NCI-H1105 treated with DMSO at 0.1 percent for 48 hours (cell line): ENCODE measurements at regions not wholly inside any gene's neighbourhood (a gene's known extent, or its start where the extent isn't known, plus 50 kb on each side); places are given as distances from the start of the nearest gene placed in this dataset.
A peak's percentile ranks its signal among the peaks of the same experiment; 100 is the strongest.

Source experiments
- DNase-seq: peaks from one replicate; lab custom pipeline; 2025; lab: John Stamatoyannopoulos, UW

DNA sequence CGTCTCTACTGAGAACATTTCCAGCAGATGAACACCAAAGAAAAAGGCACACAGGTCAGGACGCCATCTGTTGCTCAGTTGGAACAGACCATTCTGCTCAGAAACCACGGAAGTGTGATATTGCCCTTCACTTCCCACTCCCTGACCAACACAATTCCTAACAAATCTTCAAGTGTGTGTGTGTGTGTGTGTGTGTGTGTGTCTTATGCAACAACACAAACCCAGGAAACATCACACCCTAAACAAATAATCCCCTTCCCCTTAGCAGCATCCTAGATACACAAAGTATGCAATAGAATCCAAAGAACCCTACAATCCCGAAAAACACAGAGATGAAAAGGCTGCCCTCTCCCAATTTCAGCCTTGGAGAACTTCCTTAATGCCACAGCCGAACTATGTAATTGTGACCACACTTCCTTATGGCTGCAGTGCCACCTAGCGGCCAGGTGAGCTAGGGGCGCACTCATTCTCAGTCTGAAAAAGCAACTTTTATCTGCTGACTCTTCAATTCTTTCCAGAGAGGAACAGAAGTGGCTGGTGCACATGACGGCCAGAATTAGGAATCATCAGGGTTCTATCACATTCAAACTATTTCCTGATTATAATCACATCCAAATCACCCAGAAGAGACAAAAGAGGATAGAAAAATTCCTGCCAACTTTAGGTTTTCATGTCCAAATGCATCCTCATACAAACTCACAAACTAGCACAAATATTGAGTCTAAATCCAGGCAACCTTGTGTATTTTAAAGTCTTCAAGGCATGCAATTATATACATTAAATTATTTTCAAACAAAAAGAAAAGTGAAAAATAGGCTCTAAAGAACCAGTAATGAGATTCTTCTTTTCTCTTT is 164.9 kb downstream of the DHX15 start:
- peak; percentile 34 for DNase-seq

DNA sequence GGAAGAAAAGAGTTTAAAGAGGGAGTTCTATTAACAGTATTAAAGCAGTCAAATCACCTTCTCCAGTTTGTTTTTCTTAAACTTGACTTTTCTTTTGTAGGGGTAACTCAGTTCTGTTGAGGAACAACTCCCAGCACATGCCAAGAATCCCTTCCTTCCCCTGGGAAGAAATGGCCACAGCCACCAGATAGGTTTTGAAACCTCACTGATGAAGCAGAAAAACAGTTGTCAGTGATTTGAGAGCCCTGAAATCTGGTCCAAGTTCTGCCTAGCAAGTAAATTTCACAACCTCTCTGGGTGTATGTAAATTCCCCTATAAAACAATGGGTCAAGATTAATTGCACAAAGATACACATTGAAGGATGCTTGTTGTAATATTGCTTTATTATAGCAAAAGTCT is 167.1 kb downstream of the DHX15 start:
- DNase-seq, result no peak

DNA sequence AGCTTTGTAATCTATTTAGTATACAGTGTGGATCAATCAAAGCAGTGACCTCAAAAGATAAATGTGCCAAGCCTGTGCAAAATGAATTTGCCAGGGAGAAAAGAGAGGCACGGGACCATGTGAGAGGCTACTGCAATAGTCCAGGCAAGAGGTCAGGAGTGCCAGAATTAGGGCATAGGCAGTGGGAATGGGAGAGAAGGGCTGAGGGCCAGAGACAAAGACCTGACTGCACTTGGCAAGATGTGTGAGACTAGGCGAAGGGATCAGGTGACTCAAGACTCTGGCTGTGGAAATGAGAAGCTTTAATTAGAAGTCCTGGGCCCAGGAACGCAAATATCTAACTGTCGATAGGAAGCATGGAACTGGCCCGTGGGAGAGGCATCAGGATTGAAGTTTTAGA is 168.1 kb downstream of the DHX15 start:
- no peak for DNase-seq

DNA sequence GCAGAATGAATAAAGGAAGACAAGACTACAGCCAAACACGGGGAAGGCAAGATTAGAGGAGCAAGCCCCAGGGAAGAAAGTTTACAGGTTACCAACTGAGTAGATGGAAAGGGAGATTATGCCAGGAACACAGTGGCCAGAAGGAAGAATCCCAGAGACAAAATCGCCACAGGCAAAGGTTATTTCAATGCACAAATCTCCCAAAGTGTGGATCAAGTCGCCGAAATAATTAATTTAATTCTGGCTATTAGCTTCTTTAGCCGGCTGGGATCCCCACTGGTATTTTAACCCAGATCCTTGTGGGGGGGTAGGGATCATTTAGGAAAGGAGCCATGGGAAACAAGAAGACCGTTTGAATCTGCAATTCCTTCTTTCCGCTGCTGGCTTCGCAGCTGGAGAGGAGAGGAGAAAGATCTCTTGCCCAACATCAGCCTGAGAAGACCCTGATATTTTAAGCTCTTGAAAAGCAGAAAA is 171.0 kb downstream of the DHX15 start:
- no peak for DNase-seq

DNA sequence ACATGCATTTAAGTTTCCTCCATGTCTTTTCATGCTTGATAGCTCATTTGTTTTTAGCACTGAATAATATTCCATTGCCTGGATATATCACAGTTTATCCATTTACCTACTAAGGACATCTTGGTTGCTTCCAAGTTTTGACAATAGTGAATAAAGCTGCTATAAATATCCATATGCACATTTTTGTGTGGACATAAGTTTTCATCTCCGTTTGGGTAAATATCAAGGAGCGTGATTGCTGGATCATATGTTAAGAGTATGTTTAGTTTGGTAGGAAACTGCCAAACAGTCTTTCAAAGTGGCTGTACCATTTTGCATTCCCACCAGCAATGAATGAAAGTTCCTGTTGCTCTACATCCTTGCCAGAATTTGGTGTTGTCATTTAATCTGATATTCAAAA is 172.5 kb downstream of the DHX15 start:
- no peak for DNase-seq

DNA sequence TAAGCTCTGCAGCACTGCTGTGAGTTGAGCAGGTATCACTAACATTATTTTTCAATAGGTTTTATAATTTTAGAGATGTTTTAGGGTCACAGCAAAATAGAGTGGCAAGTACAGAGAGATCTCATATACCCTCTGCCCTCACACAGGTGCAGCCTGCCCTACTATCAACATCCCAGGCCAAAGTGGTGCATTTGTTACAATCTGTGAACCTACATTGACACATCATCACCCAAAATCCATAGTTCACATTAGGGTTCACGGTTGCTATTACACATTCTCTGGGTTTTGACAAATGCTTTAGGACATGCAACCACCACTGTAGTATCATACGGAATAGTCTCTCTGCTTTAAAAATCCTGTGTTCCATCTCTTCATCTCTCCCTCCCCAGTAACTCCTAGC is 173.1 kb downstream of the DHX15 start:
- no peak for DNase-seq

DNA sequence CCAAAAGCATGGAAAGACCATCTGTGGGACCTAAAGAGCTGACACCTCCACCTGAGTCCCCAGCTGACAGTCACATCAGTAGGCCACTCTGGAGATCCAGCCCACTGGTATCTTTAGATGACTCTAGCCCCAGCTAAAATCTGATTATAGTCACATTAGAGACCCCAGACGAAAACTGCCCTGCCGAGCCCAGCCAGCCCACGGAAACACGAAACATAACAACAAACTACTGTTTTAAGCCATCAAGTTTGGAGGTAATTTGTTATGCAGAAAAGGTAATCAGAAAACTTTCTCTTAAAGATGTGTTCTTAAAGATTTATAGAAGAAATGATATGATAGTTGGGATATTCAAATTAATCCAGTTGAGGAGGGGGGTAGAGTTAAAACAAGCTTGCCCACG is 175.7 kb downstream of the DHX15 start:
- no peak for DNase-seq

DNA sequence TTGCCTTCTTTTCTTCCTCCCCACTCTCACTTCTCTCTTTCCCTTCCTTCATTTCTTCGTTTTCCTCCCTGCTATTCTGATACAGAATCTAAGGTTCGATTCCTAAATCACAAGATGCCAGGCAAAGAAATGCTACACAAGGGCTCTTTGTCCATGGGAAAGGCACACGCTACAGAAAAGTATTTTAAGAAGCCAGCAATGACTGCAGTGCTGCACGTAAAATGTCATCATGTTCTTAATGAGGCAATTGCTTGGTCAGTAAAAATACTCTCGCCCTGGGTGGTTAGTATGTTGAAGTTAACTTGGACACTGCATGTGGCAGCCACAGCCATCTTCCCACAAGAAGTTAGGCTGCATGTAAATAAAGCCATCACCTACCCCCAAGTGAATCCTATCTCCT is 178.4 kb downstream of the DHX15 start:
- no peak for DNase-seq

DNA sequence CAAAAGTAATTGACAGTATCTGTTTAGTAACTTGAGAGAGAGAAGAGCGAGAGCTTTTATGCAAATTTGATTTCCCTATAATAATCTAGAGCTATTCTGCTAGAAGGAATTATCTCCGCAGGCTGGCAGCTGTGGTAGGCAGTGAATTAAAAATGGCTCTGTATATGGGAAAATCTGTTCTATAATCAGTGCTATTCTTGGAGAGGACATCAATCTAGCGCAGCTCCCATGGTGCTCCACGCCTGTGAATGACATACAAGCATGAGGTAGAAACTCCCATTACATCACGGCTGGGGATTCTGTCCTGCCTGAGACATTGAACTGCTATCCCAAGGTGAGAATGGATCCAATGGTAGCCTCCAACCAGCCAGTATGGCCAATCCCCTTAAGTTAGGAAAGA is 179.0 kb downstream of the DHX15 start:
- no peak for DNase-seq

DNA sequence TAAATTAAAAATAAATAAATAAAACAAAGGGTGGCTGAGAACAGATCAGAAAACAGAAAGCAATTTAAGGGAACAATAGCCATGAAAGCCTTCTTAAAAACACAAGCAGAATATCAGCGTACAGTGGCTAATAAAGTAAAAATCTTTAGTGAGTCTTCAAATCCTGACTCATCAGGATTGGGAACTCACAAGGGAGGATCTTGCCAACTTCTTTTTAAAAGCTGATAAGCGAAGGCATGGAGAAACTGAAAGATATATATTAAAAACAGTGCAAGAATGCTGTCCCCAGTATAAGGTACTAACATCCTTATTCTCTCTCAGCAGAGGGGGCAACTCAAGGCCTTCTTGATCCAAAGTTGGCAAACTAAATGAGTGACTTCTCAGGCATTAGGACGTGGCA is 180.1 kb downstream of the DHX15 start:
- DNase-seq, result no peak

DNA sequence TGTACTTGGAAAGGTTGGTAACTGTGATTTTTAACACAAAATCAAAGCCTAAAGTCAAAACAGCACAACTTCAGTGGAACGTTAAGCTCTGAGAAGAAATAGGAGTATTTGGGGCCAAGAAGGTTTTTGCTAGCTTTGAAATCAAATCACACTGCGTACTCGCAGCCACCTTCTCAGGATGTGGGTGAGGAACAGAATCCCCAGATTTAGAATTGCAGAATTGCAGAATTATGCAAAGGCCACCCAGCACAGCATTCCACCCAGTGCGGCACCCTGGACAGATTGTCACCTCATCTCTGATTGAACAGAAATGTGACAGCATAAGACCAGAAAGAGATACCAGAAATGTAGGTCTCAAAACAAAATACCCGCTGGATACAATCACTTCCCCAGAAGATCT is 181.1 kb downstream of the DHX15 start:
- DNase-seq, result no peak

DNA sequence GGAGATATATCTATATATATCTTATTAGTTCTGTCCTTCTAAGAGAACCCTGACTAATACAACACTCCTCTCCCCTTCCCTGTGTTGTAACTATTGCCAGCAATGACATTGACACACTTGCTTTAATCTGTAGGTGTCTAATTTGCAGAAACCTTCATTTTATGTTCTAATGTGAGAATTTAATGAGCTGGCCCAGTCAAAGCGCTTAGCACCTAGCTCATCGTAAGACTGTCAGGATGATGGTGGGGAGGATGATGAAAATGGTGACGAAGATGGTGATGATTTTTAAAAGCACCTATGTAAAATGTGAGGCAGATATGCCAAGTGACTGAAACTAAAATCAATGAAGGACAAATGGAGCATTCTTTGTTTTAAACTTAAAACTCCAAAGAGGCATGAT is 183.8 kb downstream of the DHX15 start:
- DNase-seq, result no peak

DNA sequence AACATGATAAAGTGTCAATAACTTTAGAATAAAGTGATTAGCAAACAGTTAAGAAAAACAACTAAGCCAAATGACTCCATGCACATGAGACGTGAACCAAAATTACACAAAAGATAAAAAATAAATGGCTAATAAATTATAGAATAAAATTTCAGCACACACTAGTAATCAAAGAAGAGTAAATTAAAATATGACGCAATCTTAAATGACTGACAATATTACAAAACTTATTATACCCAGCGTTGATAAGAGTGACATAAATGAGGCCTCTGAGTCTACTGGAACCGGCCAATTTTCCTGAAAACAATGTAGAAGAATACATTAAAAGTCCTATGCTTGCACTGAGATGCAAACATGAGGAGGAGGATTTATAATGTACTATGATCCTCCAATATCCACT is 187.4 kb downstream of the DHX15 start:
- DNase-seq, result no peak

DNA sequence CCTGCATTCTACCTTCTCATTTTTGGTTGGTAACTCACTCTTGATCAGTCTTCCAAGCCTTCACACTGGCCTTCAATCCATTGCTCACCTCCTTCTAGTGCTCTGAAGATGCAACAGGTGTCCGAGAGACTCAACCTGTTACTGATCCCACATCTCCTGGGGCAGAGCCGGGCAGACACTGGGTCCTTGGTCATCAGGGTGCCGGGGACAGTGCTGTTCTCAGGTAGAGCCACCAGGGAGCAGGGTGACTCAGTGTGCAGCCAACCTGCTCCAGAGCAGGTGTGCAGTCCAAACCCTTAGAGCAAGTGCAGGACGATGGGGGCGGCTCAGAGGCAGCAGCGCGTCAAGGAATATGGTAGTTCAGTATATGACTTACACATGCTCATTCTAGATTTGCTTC is 188.4 kb downstream of the DHX15 start:
- no peak for DNase-seq

DNA sequence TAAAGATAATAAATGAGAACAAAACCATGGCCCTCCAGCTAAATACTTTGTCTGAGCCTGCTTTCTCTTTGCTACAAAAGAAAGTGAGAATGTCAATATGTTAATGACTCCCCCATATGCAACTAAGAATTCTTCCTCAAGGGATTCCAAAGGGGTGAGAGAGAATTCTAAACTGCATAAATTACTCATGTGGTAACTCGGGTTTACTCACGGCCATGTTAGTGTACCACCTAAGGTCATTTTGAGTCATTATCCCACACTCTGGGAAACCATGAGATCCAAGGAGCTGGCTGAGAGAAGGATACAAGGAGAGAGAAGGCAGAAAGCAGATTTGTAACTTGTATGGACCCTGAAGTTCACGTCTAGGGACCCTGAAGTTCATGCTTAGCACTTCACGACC is 190.3 kb downstream of the DHX15 start:
- DNase-seq, result no peak

DNA sequence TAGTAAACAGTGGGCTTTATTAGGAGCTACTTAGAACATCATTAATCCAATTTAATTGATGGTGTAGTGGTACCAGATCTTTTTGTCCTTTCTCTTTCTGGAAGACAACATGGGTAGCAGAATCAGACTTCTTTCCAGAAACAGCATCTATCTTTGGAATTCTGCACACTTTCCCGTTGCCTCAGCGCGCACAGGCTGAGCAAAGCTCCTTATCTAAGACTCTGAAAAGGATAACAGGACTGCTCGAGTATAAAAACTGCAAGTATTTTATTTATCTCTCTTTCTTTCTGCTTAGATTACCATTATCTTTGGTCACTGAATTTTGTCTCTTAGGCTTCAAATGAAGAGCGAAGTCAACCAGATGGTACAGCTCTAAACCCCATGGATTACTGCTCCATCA is 191.7 kb downstream of the DHX15 start:
- DNase-seq, result no peak

DNA sequence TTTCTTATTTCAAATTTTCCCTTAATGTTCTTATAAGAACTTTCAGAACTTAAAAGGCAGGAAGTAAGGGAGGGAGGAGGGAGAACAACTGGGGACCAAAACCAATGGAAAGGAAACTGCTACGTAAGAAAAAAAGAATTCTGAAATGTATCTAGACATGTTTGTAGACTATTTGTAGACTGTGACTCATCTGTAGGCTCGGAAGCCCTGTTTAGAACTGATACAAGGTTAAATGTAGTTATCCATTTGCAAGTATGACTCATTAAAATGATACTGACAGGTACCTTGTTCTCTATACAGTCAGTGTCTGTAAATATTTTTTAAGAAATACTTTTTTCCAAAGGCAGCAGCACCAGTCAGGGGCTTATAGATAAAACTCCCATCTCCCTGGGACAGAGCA is 202.0 kb downstream of the DHX15 start:
- DNase-seq, result no peak

DNA sequence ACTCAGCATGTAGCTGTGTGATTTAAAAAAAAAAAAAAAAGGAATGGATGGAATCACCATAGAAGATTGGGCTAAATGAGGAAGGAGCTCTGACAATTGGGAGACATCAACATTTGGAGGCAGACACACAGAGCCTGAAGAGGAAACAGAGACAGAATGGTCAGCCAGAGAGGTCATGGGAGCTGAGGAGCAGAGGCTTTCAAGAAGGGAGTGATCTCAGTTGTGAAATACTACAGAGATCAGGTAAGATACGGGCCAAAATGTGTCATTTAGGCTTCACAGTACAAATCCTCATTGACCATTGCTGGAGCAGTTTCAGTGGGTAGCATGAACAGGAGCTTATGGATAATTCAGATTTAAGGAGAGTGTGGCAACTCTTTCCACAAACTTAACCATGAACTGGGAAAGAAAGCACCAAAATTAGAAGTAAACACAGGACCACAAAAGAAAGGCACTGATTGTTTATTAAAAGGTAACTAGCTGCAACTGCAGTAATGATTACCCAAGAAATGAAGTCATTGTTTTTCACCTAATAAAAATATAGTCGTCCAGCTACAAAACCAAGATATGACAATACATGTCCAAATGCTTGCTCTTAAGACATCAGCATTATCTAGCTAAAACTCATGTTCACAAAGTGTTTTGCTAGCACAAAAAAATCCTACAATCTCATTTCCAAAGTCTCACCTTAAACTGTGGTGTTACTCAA is 203.2 kb downstream of the DHX15 start:
- no peak for DNase-seq

DNA sequence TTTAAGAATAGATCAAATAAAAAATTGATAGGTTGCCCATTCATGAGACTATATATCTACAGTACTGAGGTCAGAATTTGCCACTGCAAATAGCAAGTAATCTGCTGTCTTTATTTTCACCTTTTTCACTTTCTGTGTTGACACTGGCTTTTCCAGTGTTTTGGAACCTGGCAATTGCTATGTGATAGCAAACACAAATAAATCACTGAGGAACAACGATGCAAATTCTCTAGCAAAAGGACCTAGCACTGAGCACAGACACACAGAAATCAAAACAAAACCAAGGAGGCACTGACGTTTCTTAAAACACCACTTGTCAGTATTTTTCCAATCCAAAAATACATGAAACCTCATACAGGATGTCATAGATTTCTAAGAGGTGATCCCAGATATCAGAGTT is 210.7 kb downstream of the DHX15 start:
- DNase-seq, result no peak

DNA sequence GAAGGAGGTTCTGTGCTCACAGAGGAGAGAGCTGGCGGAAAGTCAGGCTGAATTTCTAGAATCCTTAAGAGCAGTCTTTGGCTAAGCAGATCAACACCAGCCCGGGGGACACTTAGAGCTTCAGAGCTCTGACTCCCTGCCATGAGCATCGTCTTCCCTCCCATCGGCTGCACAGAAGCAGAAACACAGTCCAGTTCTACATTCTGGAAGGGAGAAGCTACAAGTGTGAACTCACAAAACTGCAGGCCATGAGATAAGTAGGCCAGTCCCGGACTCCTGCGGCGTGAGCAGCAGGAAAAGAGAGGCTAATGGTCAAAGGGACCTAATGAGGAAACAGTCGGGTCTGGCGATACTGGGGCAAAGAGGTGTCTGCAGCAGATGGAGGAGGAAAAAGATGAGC is 211.5 kb downstream of the DHX15 start:
- no peak for DNase-seq

DNA sequence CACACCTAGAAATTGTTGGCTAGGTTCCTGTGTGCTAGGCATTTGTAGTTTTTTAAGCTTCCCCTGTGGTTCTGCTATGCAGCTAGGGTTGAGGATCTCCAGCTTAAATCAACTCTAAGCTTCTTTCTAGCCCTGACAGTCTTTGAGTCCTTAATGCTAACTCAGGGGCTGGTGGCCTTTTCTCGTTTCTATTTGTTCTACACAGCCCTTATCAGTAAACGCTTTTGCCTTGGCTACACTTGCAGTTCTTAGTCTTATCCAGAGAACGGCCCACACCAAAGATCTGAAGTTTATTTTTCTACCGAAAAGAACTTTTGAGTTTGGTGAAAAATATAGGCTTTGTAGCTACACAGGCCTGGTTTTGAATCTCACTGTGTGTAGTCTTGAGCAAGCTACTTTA is 212.0 kb downstream of the DHX15 start:
- no peak for DNase-seq

DNA sequence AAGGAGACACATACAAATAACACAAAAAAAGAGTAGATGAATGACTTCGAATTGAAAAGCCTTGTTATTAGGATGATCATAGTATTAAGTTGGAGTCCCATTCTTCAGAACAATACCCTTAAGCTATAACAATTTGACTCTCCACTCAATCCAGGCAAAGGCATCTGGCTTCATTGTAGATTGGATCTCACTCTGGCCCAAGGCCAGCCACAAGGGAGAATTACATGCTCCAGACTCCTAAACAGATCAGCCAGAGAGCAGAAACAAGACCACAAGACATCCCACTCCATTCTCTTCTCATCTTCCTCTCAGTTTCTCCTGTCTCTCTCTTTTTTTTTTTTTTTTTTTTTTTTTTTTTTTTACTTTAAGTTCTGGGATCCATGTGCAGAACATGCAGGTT is 213.9 kb downstream of the DHX15 start:
- no peak for DNase-seq

DNA sequence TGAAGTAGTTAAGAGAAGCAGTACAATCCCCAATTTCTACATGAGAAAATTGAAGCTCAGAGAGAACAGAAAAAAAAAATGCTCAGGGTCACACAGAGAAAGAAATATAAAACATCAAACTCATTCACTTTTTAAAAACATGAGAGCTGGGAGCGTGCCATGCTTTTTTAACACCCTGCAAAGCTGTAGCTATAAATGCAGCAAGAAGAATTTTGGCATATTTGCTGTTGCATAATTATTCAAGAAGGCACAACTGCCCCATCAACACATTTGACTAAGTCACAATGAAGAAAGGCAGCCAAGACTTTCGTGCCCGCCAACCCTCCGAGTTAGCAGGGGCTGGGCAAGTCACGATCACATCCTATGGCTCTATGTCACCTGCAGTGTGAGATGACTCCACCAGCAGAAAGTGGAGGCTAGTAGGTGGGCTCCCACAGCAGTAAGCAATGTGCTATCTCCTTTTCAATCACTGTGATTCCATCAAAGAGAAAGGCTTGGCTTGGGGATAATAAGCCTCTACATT is 214.8 kb downstream of the DHX15 start:
- no peak for DNase-seq
